ENCODE measurements at regions not wholly inside any gene's neighbourhood (a gene's known extent, or its start where the extent isn't known, plus 50 kb on each side); places are given as distances from the start of the nearest gene placed in this dataset.

- no peak for DNase-seq (ENCODE audit: low read depth in 2 of 2)
These were observed 56.0 kb upstream of the SHISAL1 start for GRCh38 chr22:44368611-44369292.

- no peak for DNase-seq (ENCODE audit: low read depth in 2 of 2)
These were observed 53.9 kb upstream of the SHISAL1 start for GRCh38 chr22:44366372-44367300.

- DNase-seq (ENCODE audit: low read depth in 2 of 2) = no peak
These were observed 53.1 kb upstream of the SHISAL1 start for GRCh38 chr22:44365832-44366231.

- DNase-seq (ENCODE audit: low read depth in 2 of 2) = no peak
These were observed 52.4 kb upstream of the SHISAL1 start for GRCh38 chr22:44365191-44365590.

- DNase-seq (ENCODE audit: low read depth in 2 of 2) = no peak
These were observed 52.0 kb upstream of the SHISAL1 start for GRCh38 chr22:44364751-44365130.

GRCh38 chr22:44363980-44364750 is 51.4 kb upstream of the SHISAL1 start:
- no peak for DNase-seq (ENCODE audit: low read depth in 2 of 2)

- peak; percentile 63 to 70 for DNase-seq (ENCODE audit: low read depth in 2 of 2)
These were observed 50.5 kb upstream of the SHISAL1 start for GRCh38 chr22:44363013-44363979.

GRCh38 chr22:44362249-44363012 is 49.7 kb upstream of the SHISAL1 start:
- DNase-seq (ENCODE audit: low read depth in 2 of 2) = no peak
